Liver (tissue), 8 donors: ENCODE measurements at regions not wholly inside any gene's neighbourhood (a gene's known extent, or its start where the extent isn't known, plus 50 kb on each side); places are given as distances from the start of the nearest gene placed in this dataset.

Source experiments
- DNase-seq: peaks from one replicate; pipeline ENCODE4 v3.0.0-alpha.2; 2017; ENCODE audit warnings: low spot score
- H3K27ac ChIP-seq, 2 donors: one replicate each; pipeline ENCODE4 v1.7.0; 2013; ENCODE audit warnings: inconsistent platforms in 2 of 2, low read length in 2 of 2, control low read depth in 1 of 2, low read depth in 1 of 2, mild to moderate bottlenecking in 1 of 2
- H3K27me3 ChIP-seq, 4 donors: one replicate each; pipeline versions ENCODE4 v1.6.1 to v1.7.0; 2013; ENCODE audit warnings: low read length in 3 of 4, inconsistent platforms in 1 of 4, mild to moderate bottlenecking in 1 of 4, moderate library complexity in 1 of 4; ENCODE audit not compliant: control insufficient read depth in 4 of 4, insufficient read depth in 4 of 4
- H3K36me3 ChIP-seq, 4 donors: one replicate each; pipeline versions ENCODE4 v1.6.1 to v1.7.0; 2013; ENCODE audit warnings: low read length in 3 of 4, mild to moderate bottlenecking in 3 of 4, low read depth in 1 of 4, moderate library complexity in 1 of 4; ENCODE audit not compliant: control insufficient read depth in 4 of 4, insufficient read depth in 3 of 4
- H3K4me1 ChIP-seq, 4 donors: one replicate each; pipeline versions ENCODE4 v1.6.1 to v1.7.0; 2013; ENCODE audit warnings: low read length in 3 of 4, mild to moderate bottlenecking in 3 of 4, moderate library complexity in 1 of 4; ENCODE audit not compliant: control insufficient read depth in 4 of 4, insufficient read depth in 4 of 4
- H3K4me3 ChIP-seq, 3 donors: one replicate each; pipeline versions ENCODE4 v1.6.1 to v1.7.0; 2013; ENCODE audit warnings: low read length in 3 of 3, control low read depth in 1 of 3, low read depth in 1 of 3, mild to moderate bottlenecking in 1 of 3
- H3K9ac ChIP-seq, 2 donors: one replicate each; pipeline ENCODE4 v1.7.0; 2013; ENCODE audit warnings: low read length in 2 of 2, mild to moderate bottlenecking in 2 of 2, moderate library complexity in 2 of 2, control low read depth in 1 of 2, low read depth in 1 of 2
- H3K9me3 ChIP-seq, 4 donors: one replicate each; pipeline versions ENCODE4 v1.6.1 to v1.7.0; 2013; ENCODE audit warnings: low read length in 3 of 4; ENCODE audit not compliant: control insufficient read depth in 4 of 4
- ATF3 ChIP-seq: IDR thresholded peaks from 2 replicates; pipeline ENCODE4 v1.6.1; 2016; ENCODE audit warnings: antibody characterized with exemption
- FOXA1 ChIP-seq: IDR thresholded peaks from 2 replicates; pipeline ENCODE4 v1.6.1; 2016; ENCODE audit warnings: antibody characterized with exemption
- FOXA2 ChIP-seq: IDR thresholded peaks from 2 replicates; pipeline ENCODE4 v1.6.1; 2016; ENCODE audit warnings: antibody characterized with exemption
- GABPA ChIP-seq, 2 donors: IDR thresholded peaks in 1 of 2; conservative IDR thresholded peaks in 1 of 2; 2 replicates each; pipeline ENCODE4 v1.6.1; 2016; ENCODE audit warnings: antibody characterized with exemption in 2 of 2, mild to moderate bottlenecking in 1 of 2, moderate library complexity in 1 of 2
- HNF4A ChIP-seq, 2 donors: conservative IDR thresholded peaks; 2 replicates each; pipeline ENCODE4 v1.6.1; 2016; ENCODE audit warnings: antibody characterized with exemption in 2 of 2, mild to moderate bottlenecking in 2 of 2
- HNF4G ChIP-seq: IDR thresholded peaks from 2 replicates; pipeline ENCODE4 v1.6.1; 2016; ENCODE audit warnings: antibody characterized with exemption
- JUND ChIP-seq, 2 donors: IDR thresholded peaks; 2 replicates each; pipeline ENCODE4 v1.6.1; 2016; ENCODE audit warnings: antibody characterized with exemption in 2 of 2
- MAX ChIP-seq: IDR thresholded peaks from 2 replicates; pipeline ENCODE4 v1.6.1; 2016; ENCODE audit warnings: antibody characterized with exemption
- REST ChIP-seq: IDR thresholded peaks from 2 replicates; pipeline ENCODE4 v1.6.1; 2016; ENCODE audit warnings: antibody characterized with exemption, mild to moderate bottlenecking
- SP1 ChIP-seq: IDR thresholded peaks from 2 replicates; pipeline ENCODE4 v1.6.1; 2018; ENCODE audit warnings: antibody characterized with exemption, mild to moderate bottlenecking
- TAF1 ChIP-seq: conservative IDR thresholded peaks from 2 replicates; pipeline ENCODE4 v1.6.1; 2016; ENCODE audit warnings: antibody characterized with exemption, mild to moderate bottlenecking
- YY1 ChIP-seq: IDR thresholded peaks from 2 replicates; pipeline ENCODE4 v1.6.1; 2016; ENCODE audit warnings: antibody characterized with exemption, mild to moderate bottlenecking
- WGBS: extraction: QIAGEN DNeasy Blood & Tissue Kit; methylation state at CpG from one replicate; pipeline ENCODE4 v1.1.7; 2013; 5-methylcytosine and 5-hydroxymethylcytosine counted together
- TF ChIP-seq, protein P1 (sequence below): IDR thresholded peaks from 2 replicates; pipeline ENCODE4 v1.6.1; 2016; ENCODE audit warnings: antibody characterized with exemption
- TF ChIP-seq, protein P2 (sequence below): fragments of 150-350 bp; IDR thresholded peaks from 2 replicates; pipeline ENCODE4 v1.5.1; 2017; ENCODE audit warnings: improper control_type of control experiment, low read depth, low read length; ENCODE audit not compliant: missing input control
- donor health status: healthy.
- donor health status: healthy.
- donor health status: healthy.
- donor health status: healthy.
- donor health status: healthy.

DNA sequence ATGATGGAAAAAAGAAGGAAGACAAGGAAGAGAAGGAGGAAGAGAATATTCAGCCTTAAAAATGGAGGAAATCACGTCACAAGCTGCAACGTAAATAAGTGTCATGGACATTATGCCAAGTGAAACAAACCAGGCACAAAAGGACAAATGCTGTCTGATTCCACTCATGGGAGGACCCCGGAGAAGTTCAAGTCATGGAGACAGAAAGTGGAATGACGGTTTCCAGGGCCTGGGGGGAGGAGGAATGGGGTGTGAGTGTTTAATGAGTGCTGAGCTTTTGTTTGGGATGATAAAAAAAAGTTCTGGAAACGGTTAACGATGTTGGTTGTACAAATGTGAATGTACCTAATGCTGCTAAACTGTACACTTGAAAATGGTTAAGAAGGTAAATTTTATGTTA lies 439.5 kb downstream of the GADD45G start:
- Histone ChIP-seq H3K4me1 (no peaks in the 10 kb centered on the region), H3K9ac (no peak overlapping the region), H3K36me3 (no peaks in the 10 kb centered on the region), H3K27ac (no peak overlapping the region), H3K27me3 (no peaks in the 10 kb centered on the region), H3K4me3 (no peak overlapping the region), H3K9me3 (no peaks in the 10 kb centered on the region)
- no peak for DNase-seq
- WGBS = 84% methylated on average over 6 of the region's 6 CpGs
- TF ChIP-seq GABPA (IDR thresholded peaks at IDR 0.05 in 1 of 2, conservative IDR thresholded peaks at IDR 0.05 in 1 of 2) (no peak), SP1 (no peak), HNF4A (conservative IDR thresholded peaks at IDR 0.05) (no peak), ATF3 (no peak), REST (no peak), FOXA2 (no peak), TAF1 (no peak), MAX (no peak), FOXA1 (no peak), JUND (IDR thresholded peaks at IDR 0.05) (no peak)
- TF ChIP-seq, protein P1, sequence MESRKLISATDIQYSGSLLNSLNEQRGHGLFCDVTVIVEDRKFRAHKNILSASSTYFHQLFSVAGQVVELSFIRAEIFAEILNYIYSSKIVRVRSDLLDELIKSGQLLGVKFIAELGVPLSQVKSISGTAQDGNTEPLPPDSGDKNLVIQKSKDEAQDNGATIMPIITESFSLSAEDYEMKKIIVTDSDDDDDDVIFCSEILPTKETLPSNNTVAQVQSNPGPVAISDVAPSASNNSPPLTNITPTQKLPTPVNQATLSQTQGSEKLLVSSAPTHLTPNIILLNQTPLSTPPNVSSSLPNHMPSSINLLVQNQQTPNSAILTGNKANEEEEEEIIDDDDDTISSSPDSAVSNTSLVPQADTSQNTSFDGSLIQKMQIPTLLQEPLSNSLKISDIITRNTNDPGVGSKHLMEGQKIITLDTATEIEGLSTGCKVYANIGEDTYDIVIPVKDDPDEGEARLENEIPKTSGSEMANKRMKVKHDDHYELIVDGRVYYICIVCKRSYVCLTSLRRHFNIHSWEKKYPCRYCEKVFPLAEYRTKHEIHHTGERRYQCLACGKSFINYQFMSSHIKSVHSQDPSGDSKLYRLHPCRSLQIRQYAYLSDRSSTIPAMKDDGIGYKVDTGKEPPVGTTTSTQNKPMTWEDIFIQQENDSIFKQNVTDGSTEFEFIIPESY = no peak
- TF ChIP-seq, protein P2, sequence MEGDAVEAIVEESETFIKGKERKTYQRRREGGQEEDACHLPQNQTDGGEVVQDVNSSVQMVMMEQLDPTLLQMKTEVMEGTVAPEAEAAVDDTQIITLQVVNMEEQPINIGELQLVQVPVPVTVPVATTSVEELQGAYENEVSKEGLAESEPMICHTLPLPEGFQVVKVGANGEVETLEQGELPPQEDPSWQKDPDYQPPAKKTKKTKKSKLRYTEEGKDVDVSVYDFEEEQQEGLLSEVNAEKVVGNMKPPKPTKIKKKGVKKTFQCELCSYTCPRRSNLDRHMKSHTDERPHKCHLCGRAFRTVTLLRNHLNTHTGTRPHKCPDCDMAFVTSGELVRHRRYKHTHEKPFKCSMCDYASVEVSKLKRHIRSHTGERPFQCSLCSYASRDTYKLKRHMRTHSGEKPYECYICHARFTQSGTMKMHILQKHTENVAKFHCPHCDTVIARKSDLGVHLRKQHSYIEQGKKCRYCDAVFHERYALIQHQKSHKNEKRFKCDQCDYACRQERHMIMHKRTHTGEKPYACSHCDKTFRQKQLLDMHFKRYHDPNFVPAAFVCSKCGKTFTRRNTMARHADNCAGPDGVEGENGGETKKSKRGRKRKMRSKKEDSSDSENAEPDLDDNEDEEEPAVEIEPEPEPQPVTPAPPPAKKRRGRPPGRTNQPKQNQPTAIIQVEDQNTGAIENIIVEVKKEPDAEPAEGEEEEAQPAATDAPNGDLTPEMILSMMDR = no peak

DNA sequence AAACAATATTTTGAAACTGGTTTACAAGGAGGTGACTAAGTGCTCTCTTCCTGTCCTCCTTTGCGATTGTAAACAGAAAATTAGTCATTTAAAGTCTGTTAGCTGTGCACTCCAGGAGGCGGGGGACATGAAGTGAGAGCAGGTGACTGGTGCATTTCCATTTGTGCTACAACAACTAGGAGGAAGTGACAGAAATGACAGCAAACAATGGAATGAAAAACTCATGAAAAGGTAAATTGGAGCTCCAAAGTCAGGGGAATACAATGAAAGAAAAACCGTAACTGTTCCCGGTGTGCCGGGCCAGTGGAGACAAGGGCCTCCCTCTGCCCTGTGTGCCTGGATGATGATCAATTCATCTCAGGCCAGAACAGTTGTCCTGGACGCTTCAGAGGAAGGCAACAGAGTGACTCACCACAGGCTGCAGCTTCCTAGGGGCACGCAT lies 439.9 kb downstream of the GADD45G start:
- Histone ChIP-seq H3K4me1 (no peaks in the 10 kb centered on the region), H3K36me3 (no peaks in the 10 kb centered on the region), H3K27ac (no peak overlapping the region), H3K9ac (no peak overlapping the region), H3K9me3 (no peaks in the 10 kb centered on the region), H3K27me3 (no peaks in the 10 kb centered on the region), H3K4me3 (no peak overlapping the region)
- WGBS = 83% methylated on average over 7 of the region's 7 CpGs
- TF ChIP-seq GABPA (IDR thresholded peaks at IDR 0.05 in 1 of 2, conservative IDR thresholded peaks at IDR 0.05 in 1 of 2) = no peak
- TF ChIP-seq TAF1 = no peak
- TF ChIP-seq HNF4G = no peak
- TF ChIP-seq JUND (IDR thresholded peaks at IDR 0.05) = no peak
- TF ChIP-seq SP1 = no peak
- TF ChIP-seq, protein P2 = no peak
- no peak for TF ChIP-seq FOXA1
- TF ChIP-seq YY1 = no peak
- TF ChIP-seq REST = no peak
- DNase-seq = no peak
